Mesenchymal stem cell (in vitro differentiated cells and primary cell): ENCODE measurements at regions not wholly inside any gene's neighbourhood (a gene's known extent, or its start where the extent isn't known, plus 50 kb on each side); places are given as distances from the start of the nearest gene placed in this dataset.

Experiments
- DNase-seq: peaks from one replicate; pipeline ENCODE4 v3.0.0-alpha.2; 2013
- H2AFZ ChIP-seq: one replicate; pipeline ENCODE4 v1.6.1; 2013; ENCODE audit warnings: low read depth, mild to moderate bottlenecking, control low read depth, inconsistent platforms, low read length, moderate library complexity
- H2AK5ac ChIP-seq: 2 replicates; pipeline ENCODE4 v1.6.1; 2013; ENCODE audit warnings: low read length, moderate library complexity, mild to moderate bottlenecking, inconsistent platforms; ENCODE audit not compliant: severe bottlenecking
- H2BK120ac ChIP-seq: one replicate; pipeline ENCODE4 v1.6.1; 2013; ENCODE audit warnings: low read depth, mild to moderate bottlenecking, inconsistent platforms, low read length, moderate library complexity
- H2BK12ac ChIP-seq, 2 experiments: one replicate each; pipeline ENCODE4 v1.6.1; 2013; ENCODE audit warnings: inconsistent platforms in 2 of 2, low read length in 2 of 2, mild to moderate bottlenecking in 2 of 2, moderate library complexity in 2 of 2, control low read depth in 1 of 2
- H2BK15ac ChIP-seq: one replicate; pipeline ENCODE4 v1.6.1; 2013; ENCODE audit warnings: mild to moderate bottlenecking, low read depth, inconsistent platforms; ENCODE audit not compliant: poor library complexity, severe bottlenecking
- H2BK5ac ChIP-seq: 2 replicates; pipeline ENCODE4 v1.6.1; 2013; ENCODE audit warnings: low read depth, mild to moderate bottlenecking, low read length, control low read depth, inconsistent platforms; ENCODE audit not compliant: poor library complexity, severe bottlenecking
- H3K14ac ChIP-seq, 2 experiments: one replicate each; pipeline ENCODE4 v1.6.1; 2013; ENCODE audit warnings: inconsistent platforms in 2 of 2, low read length in 2 of 2, control low read depth in 1 of 2, mild to moderate bottlenecking in 1 of 2, moderate library complexity in 1 of 2
- H3K18ac ChIP-seq, 2 experiments: one replicate each; pipeline ENCODE4 v1.6.1; 2013; ENCODE audit warnings: inconsistent platforms in 2 of 2, low read length in 2 of 2, control low read depth in 1 of 2, low read depth in 1 of 2, mild to moderate bottlenecking in 1 of 2
- H3K23ac ChIP-seq, 2 experiments: one replicate each; pipeline ENCODE4 v1.6.1; 2013; ENCODE audit warnings: inconsistent platforms in 2 of 2, low read length in 2 of 2, mild to moderate bottlenecking in 2 of 2, moderate library complexity in 2 of 2, control low read depth in 1 of 2
- H3K27ac ChIP-seq: 2 replicates; pipeline ENCODE4 v1.5.1; 2013; ENCODE audit warnings: mild to moderate bottlenecking, moderate library complexity, low read length, control low read depth, inconsistent platforms; ENCODE audit not compliant: poor library complexity, severe bottlenecking
- H3K27me3 ChIP-seq, 2 experiments: 2 replicates each; pipeline versions ENCODE4 v1.6.1 to v1.7.0; 2013; ENCODE audit warnings: low read length in 2 of 2, mild to moderate bottlenecking in 2 of 2, moderate library complexity in 2 of 2, control low read depth in 1 of 2, inconsistent platforms in 1 of 2; ENCODE audit not compliant: control insufficient read depth in 1 of 2, insufficient read depth in 1 of 2
- H3K36me3 ChIP-seq, 2 experiments: 2 replicates each; pipeline versions ENCODE4 v1.6.1 to v1.7.0; 2013; ENCODE audit warnings: low read length in 2 of 2, control low read depth in 1 of 2, inconsistent platforms in 1 of 2, low read depth in 1 of 2, mild to moderate bottlenecking in 1 of 2; ENCODE audit not compliant: insufficient read depth in 2 of 2, control insufficient read depth in 1 of 2
- H3K4ac ChIP-seq, 2 experiments: one replicate each; pipeline ENCODE4 v1.6.1; 2013; ENCODE audit warnings: inconsistent platforms in 2 of 2, low read length in 2 of 2, mild to moderate bottlenecking in 2 of 2, moderate library complexity in 2 of 2, control low read depth in 1 of 2, low read depth in 1 of 2
- H3K4me1 ChIP-seq: 2 replicates; pipeline ENCODE4 v1.6.1; 2013; ENCODE audit warnings: low read depth, low read length, control low read depth; ENCODE audit not compliant: control insufficient read depth, insufficient read depth
- H3K4me2 ChIP-seq: 2 replicates; pipeline ENCODE4 v1.6.1; 2013; ENCODE audit warnings: low read length, mild to moderate bottlenecking, inconsistent platforms; ENCODE audit not compliant: poor library complexity, severe bottlenecking
- H3K4me3 ChIP-seq, 2 experiments: 2 replicates each; pipeline versions ENCODE4 v1.5.1 to v1.7.0; 2013; ENCODE audit warnings: low read length in 2 of 2, mild to moderate bottlenecking in 2 of 2, control low read depth in 1 of 2, low read depth in 1 of 2; ENCODE audit not compliant: insufficient read depth in 1 of 2
- H3K79me1 ChIP-seq: replicated peaks from 2 replicates; pipeline ENCODE4 v1.6.1; 2013; ENCODE audit warnings: mild to moderate bottlenecking, control low read depth, low read length, inconsistent platforms; ENCODE audit not compliant: poor library complexity, severe bottlenecking
- H3K9ac ChIP-seq: 2 replicates; pipeline ENCODE4 v1.7.0; 2013; ENCODE audit warnings: mild to moderate bottlenecking, low read length, moderate library complexity
- H3K9me3 ChIP-seq: 2 replicates; pipeline ENCODE4 v1.7.0; 2013; ENCODE audit warnings: mild to moderate bottlenecking, low read length; ENCODE audit not compliant: control insufficient read depth
- H4K8ac ChIP-seq: one replicate; pipeline ENCODE4 v1.6.1; 2013; ENCODE audit warnings: inconsistent platforms, mild to moderate bottlenecking, low read length, moderate library complexity
- H4K91ac ChIP-seq: one replicate; pipeline ENCODE4 v1.6.1; 2013; ENCODE audit warnings: mild to moderate bottlenecking, low read length, inconsistent platforms
- WGBS: methylation state at CpG from one replicate; pipeline ENCODE4 v1.1.7; 2013; ENCODE audit warnings: mixed read lengths; 5-methylcytosine and 5-hydroxymethylcytosine counted together

GRCh38 chr3:81161851-81162250, 599.6 kb downstream of the GBE1 start:
- WGBS: no CpG with 5 or more reads among the region's 1 CpG
- H3K79me1 ChIP-seq: no peaks in the 10 kb centered on the region
- no peak overlapping the region for H4K91ac ChIP-seq
- no peak overlapping the region for H2AFZ ChIP-seq
- H2BK5ac ChIP-seq: no peak overlapping the region
- no peak overlapping the region for H2AK5ac ChIP-seq
- no peak overlapping the region for H2BK15ac ChIP-seq
- H3K27me3 ChIP-seq: no peaks in the 10 kb centered on the region
- no peaks in the 10 kb centered on the region for H3K4me1 ChIP-seq
- no peak overlapping the region for H3K27ac ChIP-seq
- no peak overlapping the region for H3K18ac ChIP-seq
- no peak overlapping the region for H2BK120ac ChIP-seq
- no peaks in the 10 kb centered on the region for H3K36me3 ChIP-seq
- no peak overlapping the region for H4K8ac ChIP-seq
- H3K23ac ChIP-seq: no peak overlapping the region
- H2BK12ac ChIP-seq: no peak overlapping the region
- no peak for DNase-seq
- no peak overlapping the region for H3K4ac ChIP-seq
- H3K14ac ChIP-seq: no peak overlapping the region
- no peaks in the 10 kb centered on the region for H3K9me3 ChIP-seq
- no peak overlapping the region for H3K4me2 ChIP-seq
- no peak overlapping the region for H3K9ac ChIP-seq
- H3K4me3 ChIP-seq: no peak overlapping the region

GRCh38 chr3:81161100-81161499, 600.3 kb downstream of the GBE1 start:
- 52% methylated on average over 3 of the region's 4 CpGs for WGBS
- Histone ChIP-seq H3K36me3 (no peaks in the 10 kb centered on the region), H3K4me3 (no peak overlapping the region), H3K9ac (no peak overlapping the region), H4K8ac (no peak overlapping the region), H2BK12ac (no peak overlapping the region), H2BK5ac (no peak overlapping the region), H3K27ac (no peak overlapping the region), H2BK15ac (no peak overlapping the region), H3K27me3 (no peaks in the 10 kb centered on the region), H2BK120ac (no peak overlapping the region), H3K23ac (no peak overlapping the region), H3K14ac (no peak overlapping the region), H3K4ac (no peak overlapping the region), H3K9me3 (no peaks in the 10 kb centered on the region), H3K18ac (no peak overlapping the region), H2AFZ (no peak overlapping the region), H3K4me1 (no peaks in the 10 kb centered on the region), H4K91ac (no peak overlapping the region), H3K4me2 (no peak overlapping the region), H2AK5ac (no peak overlapping the region), H3K79me1 (no peaks in the 10 kb centered on the region)
- no peak for DNase-seq

- Histone ChIP-seq H3K4ac (no peak overlapping the region), H3K9me3 (no peaks in the 10 kb centered on the region), H3K4me2 (no peak overlapping the region), H3K27ac (no peak overlapping the region), H2BK15ac (no peak overlapping the region), H4K91ac (no peak overlapping the region), H3K23ac (no peak overlapping the region), H3K36me3 (no peaks in the 10 kb centered on the region), H4K8ac (no peak overlapping the region), H2AK5ac (no peak overlapping the region), H3K27me3 (no peaks in the 10 kb centered on the region), H3K14ac (no peak overlapping the region), H2BK12ac (no peak overlapping the region), H3K79me1 (no peaks in the 10 kb centered on the region), H2BK5ac (no peak overlapping the region), H2BK120ac (no peak overlapping the region), H3K18ac (no peak overlapping the region), H3K4me1 (no peaks in the 10 kb centered on the region), H3K9ac (no peak overlapping the region), H2AFZ (no peak overlapping the region), H3K4me3 (no peak overlapping the region)
- no peak for DNase-seq
- 75% methylated on average over 6 of the region's 7 CpGs for WGBS
Observed at GRCh38 chr3:81154611-81155143, 606.8 kb downstream of the GBE1 start.

GRCh38 chr3:81152156-81152555, 609.3 kb downstream of the GBE1 start:
- H3K4me3 ChIP-seq: no peak overlapping the region
- H3K36me3 ChIP-seq: no peaks in the 10 kb centered on the region
- H2BK5ac ChIP-seq: no peak overlapping the region
- no peaks in the 10 kb centered on the region for H3K79me1 ChIP-seq
- no peak overlapping the region for H3K4me2 ChIP-seq
- no peak overlapping the region for H3K27ac ChIP-seq
- no peak overlapping the region for H4K8ac ChIP-seq
- no peak overlapping the region for H3K18ac ChIP-seq
- DNase-seq: no peak
- no peak overlapping the region for H2BK12ac ChIP-seq
- H3K9ac ChIP-seq: no peak overlapping the region
- no peaks in the 10 kb centered on the region for H3K9me3 ChIP-seq
- no peak overlapping the region for H2AFZ ChIP-seq
- no peaks in the 10 kb centered on the region for H3K27me3 ChIP-seq
- WGBS: no CpG with 5 or more reads among the region's 2 CpGs
- no peak overlapping the region for H3K23ac ChIP-seq
- no peaks in the 10 kb centered on the region for H3K4me1 ChIP-seq
- no peak overlapping the region for H2BK15ac ChIP-seq
- H2AK5ac ChIP-seq: no peak overlapping the region
- no peak overlapping the region for H2BK120ac ChIP-seq
- no peak overlapping the region for H4K91ac ChIP-seq
- H3K4ac ChIP-seq: no peak overlapping the region
- H3K14ac ChIP-seq: no peak overlapping the region
